Astrocyte (in vitro differentiated cells and primary cell): ENCODE measurements at regions not wholly inside any gene's neighbourhood (a gene's known extent, or its start where the extent isn't known, plus 50 kb on each side); places are given as distances from the start of the nearest gene placed in this dataset.

ENCODE experiments used
- CTCF ChIP-seq: IDR thresholded peaks from 2 replicates; pipeline ENCODE4 v1.5.1; 2011; ENCODE audit warnings: low read depth, mild to moderate bottlenecking, inconsistent platforms, low read length, moderate library complexity; ENCODE audit not compliant: insufficient read depth
- EZH2 ChIP-seq: IDR thresholded peaks from 2 replicates; pipeline ENCODE4 v1.6.1; 2012; ENCODE audit warnings: mild to moderate bottlenecking, low read length, inconsistent platforms; ENCODE audit not compliant: insufficient read depth

- no peak for TF ChIP-seq CTCF
- no peak for TF ChIP-seq EZH2
These were observed 157.3 kb downstream of the DIO2 start for GRCh38 chr14:80054020-80054419.
